C4-2B (cell line): ENCODE measurements at regions not wholly inside any gene's neighbourhood (a gene's known extent, or its start where the extent isn't known, plus 50 kb on each side); places are given as distances from the start of the nearest gene placed in this dataset.

Source experiments
- H3K27ac ChIP-seq: fragments of 450-650 bp; 2 replicates; pipeline ENCODE4 v1.5.1; 2017
- ZFX ChIP-seq: fragments of 450-650 bp; IDR thresholded peaks from 2 replicates; pipeline ENCODE4 v1.6.1; 2017
- TF ChIP-seq, protein P1 (sequence below): fragments of 450-650 bp; conservative IDR thresholded peaks from 2 replicates; pipeline ENCODE4 v1.5.1; 2017; ENCODE audit warnings: mild to moderate bottlenecking

DNA sequence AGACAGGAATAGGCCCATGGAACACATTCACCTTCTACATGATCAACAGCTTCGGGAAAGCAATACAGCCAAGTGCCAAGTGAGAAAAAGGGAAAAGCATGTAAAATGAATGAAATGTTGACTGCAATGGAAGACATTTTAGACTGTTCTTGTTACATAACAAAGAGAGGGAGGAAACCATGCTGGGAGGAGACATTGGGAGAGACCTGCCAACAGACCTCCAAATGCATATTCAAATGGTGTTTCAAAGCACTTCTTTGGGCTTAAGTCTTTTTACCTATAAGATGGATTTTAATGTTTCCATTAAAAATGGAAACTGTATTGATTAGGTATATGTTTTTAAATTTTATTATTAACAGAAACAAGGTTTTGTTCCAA, 350.0 kb upstream of the THBS1 start:
- no peak overlapping the region for H3K27ac ChIP-seq
- TF ChIP-seq, protein P1, sequence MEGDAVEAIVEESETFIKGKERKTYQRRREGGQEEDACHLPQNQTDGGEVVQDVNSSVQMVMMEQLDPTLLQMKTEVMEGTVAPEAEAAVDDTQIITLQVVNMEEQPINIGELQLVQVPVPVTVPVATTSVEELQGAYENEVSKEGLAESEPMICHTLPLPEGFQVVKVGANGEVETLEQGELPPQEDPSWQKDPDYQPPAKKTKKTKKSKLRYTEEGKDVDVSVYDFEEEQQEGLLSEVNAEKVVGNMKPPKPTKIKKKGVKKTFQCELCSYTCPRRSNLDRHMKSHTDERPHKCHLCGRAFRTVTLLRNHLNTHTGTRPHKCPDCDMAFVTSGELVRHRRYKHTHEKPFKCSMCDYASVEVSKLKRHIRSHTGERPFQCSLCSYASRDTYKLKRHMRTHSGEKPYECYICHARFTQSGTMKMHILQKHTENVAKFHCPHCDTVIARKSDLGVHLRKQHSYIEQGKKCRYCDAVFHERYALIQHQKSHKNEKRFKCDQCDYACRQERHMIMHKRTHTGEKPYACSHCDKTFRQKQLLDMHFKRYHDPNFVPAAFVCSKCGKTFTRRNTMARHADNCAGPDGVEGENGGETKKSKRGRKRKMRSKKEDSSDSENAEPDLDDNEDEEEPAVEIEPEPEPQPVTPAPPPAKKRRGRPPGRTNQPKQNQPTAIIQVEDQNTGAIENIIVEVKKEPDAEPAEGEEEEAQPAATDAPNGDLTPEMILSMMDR, result no peak
- no peak for TF ChIP-seq ZFX

DNA sequence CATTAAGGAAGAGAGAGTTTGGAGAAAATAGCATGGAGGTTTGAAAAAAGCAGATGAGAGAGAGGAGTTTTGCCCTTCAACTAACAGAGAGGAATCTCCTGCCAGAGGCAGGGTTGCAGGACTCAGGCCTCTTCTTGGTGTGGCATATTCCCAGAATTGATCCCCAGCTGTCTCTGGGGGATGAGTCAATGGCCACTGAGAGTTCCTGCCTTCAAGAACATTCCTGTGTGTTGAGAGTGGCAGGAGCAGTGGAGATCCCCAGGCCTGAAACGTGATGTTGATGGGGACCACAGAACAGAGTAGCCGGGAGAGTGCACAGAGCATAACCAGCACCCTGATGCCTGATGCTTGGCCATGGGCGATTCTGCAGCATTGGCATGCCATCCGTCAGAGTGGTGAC, 348.4 kb upstream of the THBS1 start:
- TF ChIP-seq ZFX, result no peak
- TF ChIP-seq, protein P1, result no peak
- H3K27ac ChIP-seq, result no peak overlapping the region

DNA sequence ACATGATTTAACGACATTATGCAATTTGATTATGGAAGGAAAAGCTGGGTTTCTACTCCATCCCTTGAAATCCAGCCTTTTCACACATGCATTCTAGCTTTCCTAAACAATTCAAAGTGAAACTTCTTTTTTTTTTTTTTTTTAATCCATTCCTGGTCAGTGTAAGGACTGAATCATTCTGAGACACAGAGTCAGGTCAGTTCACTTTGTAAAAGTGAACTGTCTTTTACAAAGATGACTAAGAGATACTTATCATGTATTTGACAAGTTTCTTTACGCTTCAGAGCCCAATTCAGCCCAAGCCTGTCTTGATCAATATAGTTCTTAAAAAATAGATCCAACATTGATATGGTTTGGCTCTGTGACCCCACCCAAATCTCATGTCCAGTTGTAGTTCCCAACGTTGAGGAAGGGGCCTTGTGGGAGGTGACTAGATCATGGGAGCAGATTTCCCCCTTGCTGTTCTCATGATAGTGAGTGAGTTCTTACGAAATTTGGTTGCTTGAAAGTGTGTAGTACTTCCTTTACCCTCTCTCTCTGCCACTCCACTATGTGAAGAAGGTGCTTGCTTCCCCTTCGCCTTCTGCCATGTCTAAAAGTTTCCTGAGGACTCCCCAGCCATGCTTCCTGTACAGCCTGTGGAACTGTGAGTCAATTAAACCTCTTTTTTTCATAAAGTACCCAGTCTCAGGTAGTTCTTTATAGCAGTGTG, 345.6 kb upstream of the THBS1 start:
- no peak for TF ChIP-seq ZFX
- TF ChIP-seq, protein P1, result no peak
- H3K27ac ChIP-seq, result no peak overlapping the region

DNA sequence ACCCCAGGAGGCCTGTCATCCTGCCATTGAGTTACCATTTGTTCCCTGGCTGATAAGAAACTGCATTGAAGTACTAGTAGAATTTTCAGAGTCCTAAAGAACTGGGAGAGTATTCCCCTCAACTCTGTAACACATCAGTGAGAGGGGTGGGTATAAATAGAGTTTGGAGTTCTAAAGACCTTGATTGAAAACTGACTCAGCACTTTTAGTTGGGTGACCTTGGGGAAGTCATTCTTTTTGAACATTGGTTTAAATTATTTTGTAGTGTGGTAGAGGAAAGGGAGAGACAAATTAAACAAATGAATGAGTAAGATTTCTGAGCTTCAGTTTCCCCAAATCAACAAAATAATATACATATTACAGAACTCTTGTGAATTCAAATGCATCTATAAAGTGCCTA, 344.5 kb upstream of the THBS1 start:
- TF ChIP-seq ZFX, result no peak
- TF ChIP-seq, protein P1, result no peak
- H3K27ac ChIP-seq, result no peak overlapping the region

DNA sequence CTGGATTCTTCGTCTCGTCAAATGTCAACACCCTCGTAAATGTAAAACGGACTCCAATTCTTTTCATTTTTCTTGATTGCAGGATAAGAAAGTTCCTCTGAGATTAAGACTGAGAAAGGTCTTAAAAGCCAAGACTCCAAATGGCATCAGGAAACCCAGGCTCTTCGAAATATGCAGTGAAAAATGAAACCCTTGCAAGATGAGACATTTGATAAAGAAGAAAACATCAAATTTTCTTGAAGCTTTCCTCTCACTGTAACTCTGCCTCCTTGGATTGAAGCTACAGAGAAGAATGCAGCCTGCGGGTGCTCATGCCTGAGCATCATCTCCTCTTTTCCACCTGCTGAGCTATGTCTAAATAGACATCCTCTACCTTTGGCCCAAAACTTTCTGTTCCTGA, 342.4 kb upstream of the THBS1 start:
- H3K27ac ChIP-seq, result no peak overlapping the region
- TF ChIP-seq ZFX, result no peak
- TF ChIP-seq, protein P1, result no peak

DNA sequence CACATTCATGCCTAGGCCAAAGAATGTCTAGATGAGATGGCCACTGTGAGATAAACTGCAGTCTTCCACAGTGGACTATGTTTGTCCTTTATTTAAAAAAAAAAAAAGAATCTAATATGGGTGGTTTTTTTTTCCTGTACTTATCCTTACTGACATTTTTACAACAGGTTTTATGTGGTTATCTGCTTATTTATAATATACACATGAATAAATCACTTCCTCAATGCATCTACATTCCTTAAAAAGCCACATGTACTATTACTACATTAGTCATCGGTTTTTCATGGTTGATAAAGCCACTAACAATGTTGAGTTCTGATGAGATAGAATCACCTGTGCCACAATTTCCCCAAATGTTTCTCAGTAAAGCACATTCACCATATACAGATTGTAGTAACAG, 341.3 kb upstream of the THBS1 start:
- no peak for TF ChIP-seq ZFX
- H3K27ac ChIP-seq, result no peak overlapping the region

DNA sequence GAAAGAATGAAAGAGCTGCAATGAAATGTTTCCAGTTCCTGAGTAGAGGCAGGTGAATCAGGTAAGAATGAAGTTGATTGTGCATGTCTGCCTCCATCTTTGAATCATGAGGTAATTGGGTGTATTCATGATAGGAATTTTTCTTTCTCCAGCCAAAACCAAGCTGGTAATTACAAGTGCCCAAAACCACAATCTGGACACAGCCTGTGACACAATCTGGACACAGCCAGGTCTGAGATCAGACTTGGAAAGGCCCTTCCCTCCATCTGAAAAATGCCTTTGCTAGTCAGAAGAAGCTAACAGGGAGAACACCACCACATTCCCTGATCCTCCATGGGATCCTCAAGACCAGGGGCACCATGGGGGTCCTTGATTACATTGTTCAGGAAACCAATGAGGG, 338.5 kb upstream of the THBS1 start:
- TF ChIP-seq, protein P1, result no peak
- TF ChIP-seq ZFX, result no peak
- H3K27ac ChIP-seq, result no peak overlapping the region

DNA sequence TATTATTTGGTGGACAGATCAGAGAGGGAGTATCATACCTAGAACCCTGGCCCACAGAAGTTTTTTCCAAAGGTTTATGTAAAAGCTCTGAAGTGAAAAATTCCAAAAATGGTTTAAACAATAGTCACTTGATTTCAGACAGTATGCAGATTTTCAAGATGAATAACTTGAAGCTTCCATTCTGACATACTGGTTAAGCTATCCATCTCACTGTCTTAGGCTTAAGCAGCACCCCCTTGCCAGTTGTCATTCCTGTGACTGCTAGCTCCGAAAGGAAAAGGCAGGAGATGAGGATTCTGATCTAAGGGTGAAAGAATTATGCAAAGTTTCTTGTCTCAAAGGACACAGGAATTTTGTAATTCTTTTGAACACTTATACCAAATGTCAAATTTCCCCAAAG, 337.5 kb upstream of the THBS1 start:
- TF ChIP-seq, protein P1, result no peak
- no peak for TF ChIP-seq ZFX
- no peak overlapping the region for H3K27ac ChIP-seq
